AG04450 (cell line): ENCODE measurements at regions not wholly inside any gene's neighbourhood (a gene's known extent, or its start where the extent isn't known, plus 50 kb on each side); places are given as distances from the start of the nearest gene placed in this dataset.

Experiments used
- CTCF ChIA-PET: fragments of 300-600, 350-600 bp; formaldehyde crosslinking; extraction: SDS; loops from one replicate; lab custom pipeline; 2022; ENCODE audit warnings: antibody characterized with exemption, inconsistent platforms; lab: Charles Lee
- POLR2A ChIA-PET: fragments of 350-600 bp; formaldehyde crosslinking; extraction: SDS; loops from one replicate; lab custom pipeline; 2021; ENCODE audit warnings: antibody characterized with exemption, inconsistent platforms; lab: Yijun Ruan, JAX
- DNase-seq: peaks from one replicate; pipeline ENCODE4 v3.0.0-alpha.2; 2011; ENCODE audit warnings: low read depth, low spot score
- H3K27ac ChIP-seq: one replicate; pipeline ENCODE4 v1.5.1; 2012; ENCODE audit warnings: low read depth, low read length, control low read depth
- H3K27me3 ChIP-seq: one replicate; pipeline ENCODE4 v1.6.0; 2012; ENCODE audit warnings: low read length; ENCODE audit not compliant: control insufficient read depth, insufficient read depth
- H3K4me3 ChIP-seq: 2 replicates; pipeline ENCODE4 v1.5.1; 2011; ENCODE audit warnings: mild to moderate bottlenecking, low read depth, low read length, control low read depth
- H3K9me3 ChIP-seq: 2 replicates; pipeline ENCODE4 v1.5.1; 2012; ENCODE audit warnings: low read length; ENCODE audit not compliant: control insufficient read depth, insufficient read depth
- CTCF ChIP-seq: IDR thresholded peaks from 2 replicates; pipeline ENCODE4 v1.5.1; 2011; ENCODE audit warnings: low read depth, low read length, control low read depth, inconsistent platforms

- no peak for TF ChIP-seq CTCF
- H3K27me3 ChIP-seq, result no peaks in the 10 kb centered on the region
- H3K9me3 ChIP-seq, result no peaks in the 10 kb centered on the region
- ChIA-PET CTCF (no interaction called here), POLR2A (no interaction called here)
- DNase-seq, result no peak
- H3K27ac ChIP-seq, result no peak overlapping the region
- no peak overlapping the region for H3K4me3 ChIP-seq
These were observed 93.9 kb upstream of the EGLN3 start for GRCh38 chr14:34044666-34045306.

- Histone ChIP-seq H3K27ac (no peak overlapping the region), H3K27me3 (no peaks in the 10 kb centered on the region), H3K9me3 (no peaks in the 10 kb centered on the region), H3K4me3 (no peak overlapping the region)
- ChIA-PET POLR2A (no interaction called here), CTCF (no interaction called here)
- no peak for DNase-seq
- TF ChIP-seq CTCF, result no peak
These were observed 93.4 kb upstream of the EGLN3 start for GRCh38 chr14:34044373-34044637.

GRCh38 chr14:34043627-34044372 is 92.9 kb upstream of the EGLN3 start:
- ChIA-PET CTCF (no interaction called here), POLR2A (no interaction called here)
- H3K9me3 ChIP-seq, result no peaks in the 10 kb centered on the region
- TF ChIP-seq CTCF, result no peak
- no peaks in the 10 kb centered on the region for H3K27me3 ChIP-seq
- no peak overlapping the region for H3K27ac ChIP-seq
- DNase-seq, result no peak
- H3K4me3 ChIP-seq, result no peak overlapping the region

- no peaks in the 10 kb centered on the region for H3K27me3 ChIP-seq
- CTCF ChIA-PET, result no interaction called here
- no peaks in the 10 kb centered on the region for H3K9me3 ChIP-seq
- H3K27ac ChIP-seq, result no peak overlapping the region
- TF ChIP-seq CTCF, result no peak
- POLR2A ChIA-PET, result no interaction called here
- DNase-seq, result no peak
- H3K4me3 ChIP-seq, result no peak overlapping the region
These were observed 90.3 kb upstream of the EGLN3 start for GRCh38 chr14:34041220-34041619.

GRCh38 chr14:34040766-34041165 is 89.9 kb upstream of the EGLN3 start:
- no peak for TF ChIP-seq CTCF
- DNase-seq, result no peak
- ChIA-PET POLR2A (no interaction called here), CTCF (no interaction called here)
- no peaks in the 10 kb centered on the region for H3K9me3 ChIP-seq
- H3K4me3 ChIP-seq, result no peak overlapping the region
- H3K27me3 ChIP-seq, result no peaks in the 10 kb centered on the region
- no peak overlapping the region for H3K27ac ChIP-seq
